GM04504 (cell line): ENCODE measurements at regions not wholly inside any gene's neighbourhood (a gene's known extent, or its start where the extent isn't known, plus 50 kb on each side); places are given as distances from the start of the nearest gene placed in this dataset.

Experiments used
- DNase-seq: peaks from one replicate; pipeline ENCODE4 v3.0.0-alpha.2; 2012; ENCODE audit warnings: low read depth

DNA sequence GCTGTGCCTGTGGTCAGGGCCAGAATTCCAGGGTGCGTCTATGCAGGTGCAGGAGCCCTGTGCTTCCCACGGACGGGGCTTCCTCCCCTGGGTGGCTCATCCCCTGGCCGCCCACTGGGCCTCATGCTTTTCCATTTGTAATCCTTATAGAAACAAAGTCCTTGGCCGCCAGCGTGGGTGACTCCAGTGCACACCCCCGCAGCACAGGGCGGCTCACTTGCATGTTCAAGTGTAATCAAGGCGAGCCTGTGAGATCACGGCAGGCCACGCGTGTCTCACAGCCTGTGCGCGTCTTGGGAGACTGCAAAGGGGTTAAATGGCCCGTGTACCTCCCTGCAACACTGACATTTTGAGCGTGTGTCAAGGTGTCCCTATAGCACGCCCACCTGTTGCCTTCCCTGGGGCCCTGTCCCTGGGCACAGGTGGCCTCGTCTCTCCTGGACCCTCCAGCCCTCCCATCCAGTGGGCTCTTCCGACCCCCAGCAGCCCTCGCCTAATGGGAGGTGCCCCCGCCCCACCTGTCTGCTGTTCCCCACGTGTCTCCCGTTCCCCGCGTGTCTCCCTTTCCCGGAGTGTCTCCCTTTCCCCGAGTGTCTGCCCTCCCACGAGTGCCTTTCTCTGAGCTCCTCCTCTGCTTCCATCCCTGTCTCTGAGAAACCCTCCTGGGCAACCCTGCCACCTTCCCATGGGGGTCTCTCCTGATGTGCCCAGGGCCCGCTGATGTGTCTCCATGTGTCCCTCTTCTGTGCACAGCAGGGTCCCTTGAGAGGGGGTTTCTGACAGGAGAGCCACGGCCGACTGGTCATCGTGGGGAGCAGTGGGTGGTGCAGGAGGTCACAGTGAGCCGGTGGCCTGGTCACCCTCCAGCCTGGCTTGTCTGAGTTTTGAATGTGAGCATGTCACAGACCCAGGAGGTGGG is 1215.3 kb downstream of the BRD1 start:
- no peak for DNase-seq

DNA sequence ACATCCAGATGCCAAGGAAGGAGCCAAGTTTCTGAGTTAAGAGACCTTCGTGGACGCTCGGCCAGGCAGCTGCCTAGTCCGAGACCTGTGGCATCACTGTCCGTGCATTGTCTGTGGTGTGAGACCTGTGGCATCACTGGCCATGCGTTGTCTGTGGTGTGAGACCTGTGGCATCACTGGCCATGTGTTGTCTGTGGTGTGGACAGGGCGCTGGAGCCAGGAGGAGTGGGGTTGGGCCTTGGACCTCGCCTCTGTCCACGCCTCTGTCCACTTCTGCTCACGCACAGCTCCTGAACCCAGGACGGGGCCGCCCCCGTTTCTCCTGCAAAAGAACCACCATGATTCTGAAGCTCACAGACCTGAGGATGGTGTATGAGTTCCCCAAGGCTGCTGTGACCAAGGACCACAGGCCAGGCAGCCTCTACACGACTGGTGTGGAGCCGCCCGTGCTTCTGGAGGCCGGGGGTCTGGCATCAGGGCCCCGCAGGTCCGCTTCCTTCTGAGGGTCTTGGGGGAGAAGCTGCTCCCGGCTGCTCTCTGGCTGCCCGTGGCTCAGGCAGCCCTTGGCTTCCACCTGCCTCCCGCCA is 1218.3 kb downstream of the BRD1 start:
- DNase-seq: no peak

DNA sequence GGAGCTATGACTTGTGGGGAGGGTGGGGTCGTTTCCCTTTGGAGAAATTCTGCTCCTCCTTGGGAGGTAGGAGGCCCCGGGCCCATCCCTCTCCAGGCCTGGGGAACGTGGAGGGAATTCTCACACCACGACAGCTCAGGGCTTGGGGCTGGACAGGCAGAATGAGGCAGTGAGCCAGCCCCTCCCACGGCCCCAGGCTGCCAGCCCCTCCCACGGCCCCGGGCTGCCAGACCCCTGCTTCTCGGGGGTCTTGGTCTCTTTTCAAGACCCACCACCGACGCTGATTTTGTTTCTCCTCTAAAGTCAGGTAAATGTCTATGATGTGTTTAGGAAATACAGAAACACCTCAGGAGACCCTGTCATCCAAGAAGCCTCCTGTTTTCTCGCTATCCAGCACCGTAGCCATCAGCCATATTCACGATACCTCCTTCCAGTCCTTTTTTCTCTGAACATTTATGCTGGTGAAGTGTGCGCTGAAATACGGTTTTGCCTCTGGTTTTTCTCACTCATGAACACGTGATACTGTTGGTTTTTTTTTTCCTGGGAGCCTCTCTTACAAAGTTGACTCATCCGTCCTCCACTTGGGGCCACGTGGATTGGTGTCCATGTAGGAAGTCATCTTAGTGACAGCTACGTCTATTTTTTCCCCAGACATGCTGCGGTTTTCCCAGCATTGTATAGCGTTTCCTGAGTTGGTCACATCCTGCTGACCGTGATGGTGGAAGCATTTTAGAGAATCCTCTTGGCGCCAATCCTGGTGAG is 1219.6 kb downstream of the BRD1 start:
- DNase-seq: no peak

DNA sequence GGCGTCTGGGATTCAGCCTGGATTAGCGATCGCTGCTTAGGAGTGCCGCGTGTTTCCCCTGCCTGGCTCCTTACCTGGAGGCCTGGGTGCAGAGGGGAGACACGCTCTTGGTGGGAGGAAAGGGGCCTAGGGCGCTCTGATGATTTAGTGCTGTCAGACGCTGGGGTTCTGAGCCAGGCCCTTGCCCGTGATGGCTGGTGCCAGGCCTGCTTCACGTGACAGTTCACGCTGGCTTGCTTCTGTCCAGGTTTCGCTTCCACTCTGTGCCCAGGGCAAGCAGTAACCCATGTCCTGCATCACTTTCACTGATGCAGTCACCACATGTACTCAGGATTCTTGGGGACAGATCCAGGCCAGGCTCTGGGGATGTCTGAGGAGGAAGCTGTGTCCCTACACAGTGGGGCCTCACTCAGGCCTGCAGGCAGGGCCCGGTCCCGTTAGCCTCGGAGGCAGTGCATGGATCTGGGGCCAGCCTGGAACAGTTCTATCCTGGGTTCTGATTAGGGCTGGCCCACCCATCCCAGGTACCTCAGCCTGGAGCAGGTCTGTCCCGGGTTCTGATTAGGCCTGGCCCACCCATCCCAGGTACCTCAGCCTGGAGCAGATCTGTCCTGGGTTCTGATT is 1220.9 kb downstream of the BRD1 start:
- DNase-seq: no peak

DNA sequence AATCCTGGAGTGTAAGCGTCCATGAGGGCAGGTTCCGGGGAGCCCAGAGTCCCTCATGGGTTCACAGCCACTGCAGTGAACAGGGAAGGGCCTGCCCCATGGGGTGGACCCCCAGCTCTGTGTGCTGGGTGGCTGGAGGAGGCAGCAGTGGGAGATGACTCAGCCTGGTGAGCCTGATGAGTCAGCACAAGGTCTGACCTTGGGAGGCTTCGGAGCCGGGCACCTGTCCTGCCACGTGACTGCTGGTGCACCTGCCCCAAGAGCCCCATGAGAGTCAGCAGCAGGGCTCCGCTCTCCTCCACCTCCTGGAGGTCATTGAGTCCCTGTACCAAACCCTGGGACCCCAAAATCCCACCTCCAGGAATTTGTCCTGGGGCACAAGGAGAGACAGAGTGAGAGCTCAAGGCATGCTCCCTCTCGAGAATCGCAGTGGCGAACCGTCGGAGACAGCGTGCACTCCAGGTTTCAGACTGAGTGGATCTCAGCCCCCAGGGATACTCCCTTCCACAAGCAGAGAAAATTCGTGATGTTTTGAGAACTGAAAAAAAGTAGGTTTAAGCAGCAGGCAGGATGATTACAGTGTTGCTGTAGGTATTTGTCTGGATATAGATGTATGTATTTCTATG is 1221.7 kb downstream of the BRD1 start:
- no peak for DNase-seq

DNA sequence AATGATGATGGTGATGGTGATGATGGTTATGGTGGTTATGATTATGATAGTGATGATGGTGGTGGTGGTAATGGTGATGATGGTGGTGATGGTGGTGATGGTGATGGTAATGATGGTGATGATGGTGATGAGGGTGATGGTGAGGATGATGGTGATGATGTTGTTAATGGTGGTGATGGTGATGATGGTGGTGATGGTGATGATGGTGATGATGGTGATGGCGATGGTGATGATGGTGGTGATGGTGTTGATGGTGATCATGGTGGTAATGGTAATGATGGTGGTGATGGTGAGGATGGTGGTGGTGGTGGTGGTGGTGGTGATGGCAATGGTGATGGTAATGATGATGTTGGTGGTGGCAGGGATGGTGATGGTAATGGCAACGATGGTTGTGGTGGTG is 1222.5 kb downstream of the BRD1 start:
- no peak for DNase-seq

DNA sequence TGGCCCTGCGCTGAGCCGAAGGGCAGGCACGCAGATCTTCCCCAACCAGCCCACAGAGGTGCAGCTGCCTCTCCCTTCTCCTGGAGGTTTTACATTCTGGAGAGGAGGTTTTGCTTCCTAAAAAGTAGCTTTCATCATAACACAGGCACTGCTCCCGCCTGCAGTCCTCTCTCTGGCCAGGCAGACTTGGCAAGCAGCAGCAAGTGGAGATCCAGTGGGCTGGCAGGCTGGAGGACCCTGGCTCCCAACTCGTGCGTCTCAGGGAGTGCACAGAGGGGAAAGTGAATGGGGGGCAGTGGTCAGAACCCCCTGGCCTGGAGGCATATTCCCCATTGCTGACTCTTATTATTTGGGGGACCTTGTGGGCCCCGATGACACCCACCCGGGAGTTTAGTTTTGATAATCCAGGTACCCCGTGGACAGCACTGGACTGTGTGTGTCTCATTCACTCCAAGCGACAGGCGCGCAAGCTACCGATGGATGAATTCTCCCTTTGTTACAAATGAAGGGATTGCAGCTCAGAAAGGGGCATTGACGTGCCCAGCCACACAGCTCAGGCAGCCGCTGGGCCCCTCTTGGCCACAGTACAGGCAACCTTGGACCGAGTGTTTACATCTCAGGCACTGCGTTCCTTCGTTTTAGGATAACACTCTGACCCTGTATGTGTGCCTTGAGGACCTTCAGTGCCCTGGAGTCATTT is 1223.9 kb downstream of the BRD1 start:
- DNase-seq: no peak

DNA sequence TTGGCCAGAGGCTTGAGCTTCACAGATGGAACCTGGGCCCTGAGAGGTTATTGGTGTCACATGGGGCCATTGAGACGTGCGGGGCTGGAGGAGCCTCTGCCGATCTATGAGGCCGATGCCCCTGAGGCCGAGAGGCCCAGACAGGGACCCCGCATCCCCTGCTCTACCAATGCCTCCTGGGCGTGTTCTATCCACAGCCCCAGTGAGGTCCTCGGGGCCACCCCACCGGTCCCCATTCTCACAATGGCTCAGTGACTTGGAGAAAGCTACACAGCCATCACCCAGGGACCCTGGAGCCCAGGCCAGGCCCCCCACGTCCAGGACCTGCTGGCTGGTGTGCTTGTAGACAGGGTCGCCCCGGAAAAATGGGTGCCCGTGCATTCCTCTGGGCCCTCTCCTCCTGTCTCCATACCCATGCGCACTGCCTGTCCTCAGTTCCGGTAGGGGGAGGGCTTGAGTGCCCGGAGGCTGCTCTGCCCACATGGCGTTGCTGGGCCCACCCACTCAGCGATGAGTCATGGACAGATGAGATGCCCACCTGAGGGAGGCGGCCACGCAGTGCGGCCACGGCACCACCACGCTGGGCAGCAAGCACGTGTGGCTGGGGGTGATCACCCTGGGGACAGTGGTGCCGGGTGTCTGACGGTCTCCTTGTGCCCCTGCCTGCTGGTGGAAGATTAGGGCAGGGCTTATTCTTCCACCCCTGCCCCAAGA is 1224.7 kb downstream of the BRD1 start:
- no peak for DNase-seq

DNA sequence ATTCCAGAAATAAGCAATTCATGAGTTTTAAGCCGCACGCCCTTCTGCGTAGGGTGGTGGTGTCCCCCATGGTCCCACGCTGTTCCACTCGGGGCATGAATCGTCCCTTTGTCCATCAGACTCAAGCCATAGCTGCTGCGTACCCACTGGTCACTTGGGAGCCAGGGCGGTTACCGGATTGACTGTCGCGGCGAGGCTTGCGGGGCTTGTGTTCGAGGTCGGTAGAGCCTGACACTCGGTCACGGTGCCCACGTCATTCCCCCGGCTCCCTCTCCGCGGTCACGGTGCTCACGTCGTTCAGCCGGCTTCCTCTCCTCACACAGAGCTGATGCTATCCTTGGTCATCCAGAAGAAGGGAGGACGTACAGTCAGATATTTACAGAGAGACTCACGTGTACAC is 1227.0 kb downstream of the BRD1 start:
- DNase-seq: no peak

DNA sequence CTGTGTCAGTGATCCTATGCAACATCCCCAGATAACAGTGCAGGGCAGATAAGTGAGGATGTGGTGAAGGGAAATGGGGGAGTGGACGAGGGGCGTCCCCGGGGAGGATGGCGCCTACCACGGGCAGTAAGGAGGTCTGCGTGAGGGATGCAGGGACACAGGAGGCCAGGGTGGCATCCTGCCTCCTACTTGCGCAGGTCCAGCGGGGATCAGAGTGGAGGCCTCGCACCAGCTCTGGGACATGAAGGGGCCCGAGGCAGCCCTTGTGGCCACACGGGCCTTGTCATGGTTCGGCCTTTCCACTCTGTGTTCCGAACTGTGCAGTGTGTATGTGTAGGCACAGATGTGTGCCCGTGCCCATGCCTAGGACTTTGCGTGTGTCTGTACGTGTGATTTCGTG is 1227.5 kb downstream of the BRD1 start:
- no peak for DNase-seq

DNA sequence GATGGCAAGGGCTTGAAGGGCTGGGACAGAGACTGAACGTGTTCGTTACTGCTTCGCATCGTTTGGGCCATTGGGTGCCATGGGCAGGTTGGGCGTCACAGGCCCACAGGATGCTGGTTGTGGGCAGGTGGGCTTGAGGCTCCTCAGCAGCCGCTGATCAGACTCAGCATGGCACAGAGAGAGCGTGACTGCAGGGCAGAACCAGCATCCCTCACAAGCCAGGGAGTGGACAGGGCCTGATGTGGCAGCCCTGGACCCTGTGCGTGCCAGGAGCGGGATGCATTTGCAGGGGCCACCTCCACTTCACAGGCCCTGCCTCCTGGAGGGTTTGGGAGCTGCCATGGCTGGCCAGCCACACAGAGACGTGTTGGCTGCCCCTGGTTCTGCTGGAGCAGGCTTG is 1228.3 kb downstream of the BRD1 start:
- no peak for DNase-seq

DNA sequence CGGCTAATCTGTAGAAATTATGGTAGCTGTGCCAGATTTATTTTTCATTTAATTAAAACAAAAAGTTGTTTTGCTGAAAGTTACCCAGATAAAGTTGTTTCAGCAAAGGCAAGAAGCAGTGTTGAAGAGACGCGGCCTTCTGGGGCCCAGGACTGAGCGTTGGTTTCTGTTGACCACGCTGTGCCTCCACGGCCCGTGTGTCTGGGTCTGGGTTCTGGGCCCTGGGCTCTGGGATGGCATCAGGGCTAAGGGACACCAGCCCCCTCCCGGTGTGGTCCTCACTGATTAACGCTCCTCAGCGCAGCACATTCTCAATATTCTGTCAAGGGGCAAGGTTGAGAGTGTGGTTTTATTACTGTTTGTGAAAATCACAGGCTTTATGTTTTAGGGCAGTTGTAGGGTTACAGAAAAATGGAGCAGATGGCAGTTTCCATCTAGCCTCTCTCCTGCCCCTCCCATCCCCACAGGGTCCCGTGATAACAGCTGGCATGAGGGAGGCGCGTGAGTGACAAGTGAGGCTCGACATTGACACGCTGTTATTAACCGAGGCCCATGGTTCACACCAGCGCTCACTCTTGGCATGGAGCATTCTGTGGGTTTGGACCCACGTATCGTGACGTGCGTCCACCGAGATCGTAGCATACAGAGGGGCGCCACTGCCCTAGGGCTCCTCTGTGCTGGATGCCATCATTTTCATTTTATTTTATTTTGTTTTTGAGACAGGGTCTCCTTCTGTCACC is 1231.4 kb downstream of the BRD1 start:
- DNase-seq: no peak

DNA sequence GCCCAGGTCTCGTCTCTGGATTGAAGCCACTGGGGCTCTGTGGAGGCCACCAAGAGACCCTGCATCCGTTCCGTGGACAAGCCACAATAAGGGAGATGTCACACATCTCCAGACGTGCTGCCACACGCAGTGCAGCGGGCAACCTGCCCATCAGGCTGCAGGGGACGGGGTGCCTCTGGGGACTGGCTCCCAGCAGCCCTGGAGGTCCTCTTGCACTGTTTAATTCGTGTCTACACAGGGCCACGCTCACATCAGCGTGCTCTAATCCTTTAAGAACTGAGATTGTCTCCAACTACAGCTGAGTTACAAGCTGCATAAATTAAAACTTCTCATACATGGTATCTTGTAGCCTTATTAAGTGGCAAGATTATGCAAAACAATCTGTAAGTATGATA is 1232.2 kb downstream of the BRD1 start:
- no peak for DNase-seq

DNA sequence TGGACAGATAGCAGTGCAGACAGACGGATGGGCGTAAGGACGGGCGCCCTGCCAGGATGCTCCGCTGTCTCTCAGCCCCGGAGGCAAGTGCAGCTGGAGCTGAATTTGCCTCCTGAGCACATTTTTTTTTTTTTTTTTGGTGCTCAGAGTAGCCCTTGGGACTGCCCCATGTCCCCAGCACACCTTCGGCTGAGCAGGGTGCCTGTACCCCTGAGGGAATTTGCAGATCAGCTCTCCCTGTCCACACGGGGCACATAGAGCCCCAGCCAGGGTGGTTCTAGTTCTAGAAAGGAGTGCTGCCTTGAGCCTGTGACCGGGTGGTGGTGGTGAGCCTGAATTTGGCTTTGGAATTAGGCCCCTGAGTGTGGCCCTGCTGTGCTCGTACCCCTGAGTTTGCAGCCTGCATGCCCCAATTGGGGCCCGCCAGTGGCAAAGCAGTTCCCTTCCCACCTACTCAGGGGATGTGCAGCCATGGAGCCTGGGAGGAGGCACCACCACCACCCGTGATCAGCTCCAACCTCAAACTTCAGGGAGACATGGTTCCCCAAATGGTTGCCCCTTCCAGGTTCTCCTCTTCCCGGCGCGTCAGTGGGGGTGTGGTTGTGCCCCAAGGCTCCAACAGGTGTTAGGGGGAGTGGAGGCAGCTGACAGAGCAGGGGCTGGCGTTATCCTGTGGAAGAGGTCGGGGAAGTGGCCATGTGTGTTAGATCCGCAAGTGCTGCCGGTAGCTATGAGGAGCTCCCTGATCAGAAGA is 1232.7 kb downstream of the BRD1 start:
- DNase-seq: no peak

DNA sequence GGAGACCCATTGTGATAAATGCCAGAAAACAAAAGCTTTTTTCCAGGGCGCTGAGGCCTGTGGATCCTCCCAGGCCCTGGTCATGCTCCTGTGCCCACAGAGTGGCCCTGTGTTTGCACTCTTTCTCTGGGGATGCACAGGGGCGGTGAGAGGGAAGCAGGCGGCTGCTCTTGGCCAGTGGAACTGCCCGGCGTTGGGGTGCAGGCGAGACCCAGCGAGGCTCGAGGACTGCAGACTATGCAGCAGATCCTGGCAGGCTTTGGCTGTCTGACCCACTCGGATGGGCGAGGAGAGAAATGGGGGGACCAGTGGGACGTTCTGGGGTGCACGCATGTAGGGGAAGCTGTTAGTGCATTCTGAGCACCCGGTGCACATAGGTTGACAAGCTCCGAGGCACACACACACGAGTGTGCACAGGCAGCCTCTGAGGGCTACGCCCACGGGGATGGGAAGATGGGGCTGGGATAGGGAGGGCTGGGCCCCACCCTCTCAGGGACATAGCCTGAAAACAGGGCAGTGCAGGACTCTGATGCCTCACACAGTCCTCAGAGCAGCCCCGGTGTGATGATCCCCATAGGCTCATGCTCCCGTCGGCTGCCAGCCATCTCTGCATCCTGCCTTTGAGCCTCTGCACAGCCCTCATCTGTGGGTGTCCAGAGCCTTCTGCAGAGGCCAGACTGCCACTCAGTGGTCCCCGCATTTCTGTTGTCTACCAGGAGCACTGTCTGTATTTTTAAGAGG is 1233.5 kb downstream of the BRD1 start:
- DNase-seq: no peak

DNA sequence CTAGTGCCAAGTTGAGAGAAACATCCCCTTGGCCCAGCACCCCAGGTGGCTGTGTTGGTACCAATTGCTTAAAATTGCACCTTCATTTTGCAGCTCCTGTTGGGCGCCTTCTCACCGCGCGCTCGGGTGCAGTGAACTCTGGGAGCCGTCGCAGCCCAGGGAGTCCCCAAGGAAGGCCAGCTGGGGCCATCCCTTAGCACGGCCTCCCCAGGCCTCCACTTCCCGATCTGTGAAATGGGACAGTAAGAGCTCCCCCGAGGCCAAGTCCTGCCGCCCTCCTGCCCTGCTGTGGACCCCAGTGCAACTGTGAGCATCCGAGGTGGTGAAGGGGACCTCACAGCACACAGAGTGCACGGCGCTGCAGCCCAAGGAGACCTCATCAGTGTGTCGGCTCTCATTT is 1234.1 kb downstream of the BRD1 start:
- no peak for DNase-seq

DNA sequence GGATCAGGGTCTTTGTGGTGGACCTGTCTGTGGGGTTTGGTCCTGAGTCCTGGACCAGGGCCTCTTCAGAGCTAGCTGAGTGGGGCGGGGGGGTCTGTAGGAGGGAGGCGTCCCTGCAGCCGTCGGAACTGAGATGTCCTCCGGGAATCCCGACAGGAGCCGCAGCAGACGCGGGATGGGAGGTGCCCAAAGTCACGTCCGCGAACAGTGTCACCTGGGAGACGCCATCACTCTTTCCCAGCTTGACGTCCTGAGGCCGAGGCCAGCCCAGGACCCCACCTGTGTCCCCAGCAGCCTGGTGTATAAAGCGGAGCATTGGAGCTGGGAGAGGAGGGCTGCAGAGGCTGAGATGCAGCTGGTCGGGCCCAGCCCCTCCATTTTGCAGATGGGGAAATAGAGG is 1234.7 kb downstream of the BRD1 start:
- no peak for DNase-seq

DNA sequence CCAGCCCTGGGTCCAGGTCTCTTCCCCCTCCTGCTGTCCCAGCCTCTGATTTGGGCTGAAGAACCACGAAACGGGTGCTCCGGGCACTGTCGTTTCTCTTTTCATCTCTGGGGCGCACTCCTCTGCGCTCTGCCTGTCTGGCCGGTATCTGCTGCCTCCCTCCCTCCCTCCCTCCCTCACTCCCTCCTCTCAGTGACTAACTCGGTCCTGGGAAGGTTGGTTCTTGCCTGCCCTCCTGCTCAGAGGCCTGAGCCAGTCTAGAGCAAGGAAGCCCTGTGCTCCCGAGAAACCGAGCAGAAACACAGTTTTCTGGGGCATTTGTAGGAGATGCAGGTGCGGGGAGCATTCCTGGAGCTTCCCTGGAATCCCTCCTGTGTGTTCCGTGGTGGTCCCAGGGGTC is 1235.2 kb downstream of the BRD1 start:
- DNase-seq: no peak

DNA sequence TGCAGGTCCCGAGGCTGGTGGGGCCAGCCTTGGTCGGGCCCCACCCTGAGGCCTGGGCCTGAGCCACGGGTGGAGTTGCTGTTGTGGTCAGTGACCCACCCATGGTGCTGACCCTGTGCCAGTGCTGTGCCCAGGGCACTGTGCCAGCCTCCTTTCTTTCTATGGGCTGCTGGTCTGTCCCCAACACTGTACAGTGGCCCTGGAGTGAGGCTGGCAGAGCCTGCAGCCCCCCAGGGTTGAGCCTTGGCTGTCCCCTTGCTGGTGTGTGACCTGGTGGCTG is 1235.7 kb downstream of the BRD1 start:
- no peak for DNase-seq
